ENCODE measurements at regions not wholly inside any gene's neighbourhood (a gene's known extent, or its start where the extent isn't known, plus 50 kb on each side); places are given as distances from the start of the nearest gene placed in this dataset.

- no peak for ATAC-seq
- H3K36me3 ChIP-seq (ENCODE audit: control insufficient read depth, insufficient read depth, low read length) = no peaks in the 10 kb centered on the region
- intact Hi-C loops (cut with micrococcal nuclease; ENCODE audit: unreplicated experiment) = no loop called here
- POLR2A ChIA-PET = no interaction called here
- CTCF ChIA-PET = no interaction called here
- H3K4me1 ChIP-seq (ENCODE audit: control insufficient read depth, insufficient read depth, low read length) = no peaks in the 10 kb centered on the region; the same call in 1 of the 2 replicates
- in situ Hi-C loops (cut with HindIII; ENCODE audit: low pct_unique_long_range_greater_than_20kb, low sequenced_read_pairs) = no loop called here
- H3K9me3 ChIP-seq (ENCODE audit: control insufficient read depth, insufficient read depth, low read depth, low read length) = no peaks in the 10 kb centered on the region
- BruUV-seq (replicated peaks) = no TSS peak
- H3K27ac ChIP-seq (ENCODE audit: low read length) = no peak overlapping the region
- no peaks in the 10 kb centered on the region for H3K27me3 ChIP-seq (ENCODE audit: control insufficient read depth, insufficient read depth, low read length)
- TF ChIP-seq SIN3A (IDR thresholded peaks at IDR 0.05; ENCODE audit: borderline replicate concordance, insufficient read depth, low read depth, low read length) (no peak), POLR2AphosphoS5 (IDR thresholded peaks at IDR 0.05; ENCODE audit: low read depth, low read length) (no peak), CTCF (IDR thresholded peaks at IDR 0.05) (no peak), REST (IDR thresholded peaks at IDR 0.05; ENCODE audit: insufficient read depth in 1 of 2, low read depth in 2 of 2, low read length in 1 of 2) (no peak), TCF7L2 (IDR thresholded peaks at IDR 0.05; ENCODE audit: low read depth, low read length) (no peak)
- no peak overlapping the region for H3K4me3 ChIP-seq (ENCODE audit: low read depth in 2 of 2, low read length in 2 of 2)
- DNase-seq (ENCODE audit: low read depth, low spot score) = no peak
Measured at GRCh38 chr1:239812580-239812979, 279.1 kb upstream of the FMN2 start.

DNA sequence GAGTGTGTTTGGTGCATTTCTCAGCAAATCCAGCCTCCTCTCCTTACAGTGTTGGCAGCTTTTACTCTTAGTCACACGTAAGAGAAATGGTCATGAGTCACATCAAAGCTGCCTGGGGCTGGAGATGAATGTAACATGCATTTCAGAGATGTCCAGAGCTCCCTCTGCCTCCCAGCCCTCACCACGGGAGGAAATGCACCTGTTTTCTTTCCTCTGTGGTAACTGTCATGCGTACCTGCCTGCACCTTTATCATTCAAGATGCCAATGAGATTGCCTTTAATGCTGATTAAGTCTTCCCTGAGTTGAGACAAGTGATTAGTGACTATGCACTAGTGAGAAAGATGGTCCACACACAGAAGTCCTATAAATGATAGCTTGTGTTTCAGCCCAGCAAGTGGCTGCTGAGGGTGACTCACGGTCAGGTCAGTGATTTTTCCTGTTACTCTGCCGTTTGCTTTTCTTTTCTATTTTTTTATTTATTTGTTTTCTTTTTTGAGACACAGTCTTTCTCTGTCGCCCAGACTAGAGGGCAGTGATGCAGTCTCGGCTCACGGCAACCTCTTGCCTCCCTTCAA is 277.3 kb upstream of the FMN2 start:
- no TSS peak for BruUV-seq (replicated peaks)

DNA sequence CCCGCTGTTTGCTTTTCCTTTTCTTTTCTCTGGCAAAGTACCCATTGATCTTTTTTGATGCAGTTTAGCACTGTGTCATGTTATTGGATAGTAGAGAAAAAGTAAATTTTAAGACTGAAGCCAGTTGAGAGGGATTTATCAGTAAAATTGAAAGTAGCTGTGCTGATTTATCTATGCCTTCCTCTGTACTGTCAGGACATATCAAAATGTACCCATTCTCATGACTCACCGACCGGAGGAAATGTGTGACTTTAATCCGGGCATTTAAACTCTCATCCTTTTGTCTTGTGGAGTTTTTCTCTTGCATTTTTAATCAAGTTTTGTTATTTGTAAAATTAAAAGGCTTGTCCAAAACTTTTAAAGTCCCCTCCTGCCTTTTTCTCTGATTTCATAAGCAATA is 276.6 kb upstream of the FMN2 start:
- no peaks in the 10 kb centered on the region; the same call in 1 of the 2 replicates for H3K4me1 ChIP-seq (ENCODE audit: control insufficient read depth, insufficient read depth, low read length)
- no TSS peak for BruUV-seq (replicated peaks)
- intact Hi-C loops (cut with micrococcal nuclease; ENCODE audit: unreplicated experiment) (no loop called here), in situ Hi-C loops (cut with HindIII; ENCODE audit: low pct_unique_long_range_greater_than_20kb, low sequenced_read_pairs) (no loop called here)
- TF ChIP-seq REST (IDR thresholded peaks at IDR 0.05; ENCODE audit: insufficient read depth in 1 of 2, low read depth in 2 of 2, low read length in 1 of 2) = no peak
- no peak for TF ChIP-seq CTCF (IDR thresholded peaks at IDR 0.05)
- TF ChIP-seq POLR2AphosphoS5 (IDR thresholded peaks at IDR 0.05; ENCODE audit: low read depth, low read length) = no peak
- TF ChIP-seq SIN3A (IDR thresholded peaks at IDR 0.05; ENCODE audit: borderline replicate concordance, insufficient read depth, low read depth, low read length) = no peak
- TF ChIP-seq TCF7L2 (IDR thresholded peaks at IDR 0.05; ENCODE audit: low read depth, low read length) = no peak
- H3K36me3 ChIP-seq (ENCODE audit: control insufficient read depth, insufficient read depth, low read length) = no peaks in the 10 kb centered on the region
- DNase-seq (ENCODE audit: low read depth, low spot score) (no peak), ATAC-seq (no peak)
- H3K9me3 ChIP-seq (ENCODE audit: control insufficient read depth, insufficient read depth, low read depth, low read length) = no peaks in the 10 kb centered on the region
- CTCF ChIA-PET = no interaction called here
- H3K4me3 ChIP-seq (ENCODE audit: low read depth in 2 of 2, low read length in 2 of 2) = peak overlapping the region in 1 of 2 experiments; percentile 50; a peak in 2 of 4 replicates
- POLR2A ChIA-PET = no interaction called here
- H3K27ac ChIP-seq (ENCODE audit: low read length) = no peak overlapping the region
- no peaks in the 10 kb centered on the region for H3K27me3 ChIP-seq (ENCODE audit: control insufficient read depth, insufficient read depth, low read length)

More for the DNA sequence above, 277.3 kb upstream of the FMN2 start:
- POLR2A ChIA-PET = no interaction called here
- Histone ChIP-seq H3K4me1 (ENCODE audit: control insufficient read depth, insufficient read depth, low read length) (no peaks in the 10 kb centered on the region; the same call in 1 of the 2 replicates), H3K36me3 (ENCODE audit: control insufficient read depth, insufficient read depth, low read length) (no peaks in the 10 kb centered on the region), H3K4me3 (ENCODE audit: low read depth in 2 of 2, low read length in 2 of 2) (peak overlapping the region in 1 of 2 experiments; percentile 50; a peak in 2 of 4 replicates), H3K27me3 (ENCODE audit: control insufficient read depth, insufficient read depth, low read length) (no peaks in the 10 kb centered on the region), H3K27ac (ENCODE audit: low read length) (no peak overlapping the region), H3K9me3 (ENCODE audit: control insufficient read depth, insufficient read depth, low read depth, low read length) (no peaks in the 10 kb centered on the region)
- no peak for TF ChIP-seq SIN3A (IDR thresholded peaks at IDR 0.05; ENCODE audit: borderline replicate concordance, insufficient read depth, low read depth, low read length)
- intact Hi-C loops (cut with micrococcal nuclease; ENCODE audit: unreplicated experiment) = no loop called here
- in situ Hi-C loops (cut with HindIII; ENCODE audit: low pct_unique_long_range_greater_than_20kb, low sequenced_read_pairs) = no loop called here
- DNase-seq (ENCODE audit: low read depth, low spot score) (peak; percentile 86), ATAC-seq (peak; percentile 92)
- CTCF ChIA-PET = no interaction called here
